Inflammatory macrophage treated with lipopolysaccharide for 4 hours (primary cell): ENCODE measurements at regions not wholly inside any gene's neighbourhood (a gene's known extent, or its start where the extent isn't known, plus 50 kb on each side); places are given as distances from the start of the nearest gene placed in this dataset.

Source experiments
- DNase-seq: peaks from one replicate; pipeline ENCODE4 v3.0.0-alpha.2; 2020

GRCh38 chr12:93080994-93081809 is 152.1 kb upstream of the EEA1 start:
- DNase-seq = no peak

GRCh38 chr12:93081810-93082165 is 152.7 kb upstream of the EEA1 start:
- DNase-seq = no peak

- DNase-seq = no peak
Observed at GRCh38 chr12:93085383-93086287, 156.5 kb upstream of the EEA1 start.

GRCh38 chr12:93086288-93086727 is 157.2 kb upstream of the EEA1 start:
- DNase-seq = no peak

GRCh38 chr12:93087840-93088610 is 158.9 kb upstream of the EEA1 start:
- no peak for DNase-seq

GRCh38 chr12:93089805-93090569 is 160.9 kb upstream of the EEA1 start:
- peak; percentile 17 for DNase-seq

- DNase-seq = peak; percentile 15
Observed at GRCh38 chr12:93090731-93091172, 161.7 kb upstream of the EEA1 start.

GRCh38 chr12:93091886-93092648 is 163.0 kb upstream of the EEA1 start:
- DNase-seq = no peak

GRCh38 chr12:93092649-93092945 is 163.5 kb upstream of the EEA1 start:
- DNase-seq = no peak

GRCh38 chr12:93093243-93093642 is 164.1 kb upstream of the EEA1 start:
- no peak for DNase-seq

- DNase-seq = peak; percentile 22
Observed at GRCh38 chr12:93094222-93094621, 165.1 kb upstream of the EEA1 start.

GRCh38 chr12:93094988-93095737 is 166.1 kb upstream of the EEA1 start:
- peak; percentile 35 for DNase-seq

GRCh38 chr12:93097417-93097816 is 168.3 kb upstream of the EEA1 start:
- no peak for DNase-seq

GRCh38 chr12:93098077-93098476 is 169.0 kb upstream of the EEA1 start:
- DNase-seq = peak; percentile 91

- no peak for DNase-seq
Observed at GRCh38 chr12:93099792-93100191, 170.7 kb upstream of the EEA1 start.

- DNase-seq = no peak
Observed at GRCh38 chr12:93100610-93101009, 171.5 kb upstream of the EEA1 start.

GRCh38 chr12:93101367-93101766 is 172.3 kb upstream of the EEA1 start:
- DNase-seq = no peak

GRCh38 chr12:93102312-93102711 is 173.2 kb upstream of the EEA1 start:
- no peak for DNase-seq

- no peak for DNase-seq
Observed at GRCh38 chr12:93102744-93103143, 173.6 kb upstream of the EEA1 start.

- DNase-seq = no peak
Observed at GRCh38 chr12:93103154-93103553, 174.1 kb upstream of the EEA1 start.

- no peak for DNase-seq
Observed at GRCh38 chr12:93104535-93104934, 175.4 kb upstream of the EEA1 start.
